ENCODE measurements at regions not wholly inside any gene's neighbourhood (a gene's known extent, or its start where the extent isn't known, plus 50 kb on each side); places are given as distances from the start of the nearest gene placed in this dataset.

DNA sequence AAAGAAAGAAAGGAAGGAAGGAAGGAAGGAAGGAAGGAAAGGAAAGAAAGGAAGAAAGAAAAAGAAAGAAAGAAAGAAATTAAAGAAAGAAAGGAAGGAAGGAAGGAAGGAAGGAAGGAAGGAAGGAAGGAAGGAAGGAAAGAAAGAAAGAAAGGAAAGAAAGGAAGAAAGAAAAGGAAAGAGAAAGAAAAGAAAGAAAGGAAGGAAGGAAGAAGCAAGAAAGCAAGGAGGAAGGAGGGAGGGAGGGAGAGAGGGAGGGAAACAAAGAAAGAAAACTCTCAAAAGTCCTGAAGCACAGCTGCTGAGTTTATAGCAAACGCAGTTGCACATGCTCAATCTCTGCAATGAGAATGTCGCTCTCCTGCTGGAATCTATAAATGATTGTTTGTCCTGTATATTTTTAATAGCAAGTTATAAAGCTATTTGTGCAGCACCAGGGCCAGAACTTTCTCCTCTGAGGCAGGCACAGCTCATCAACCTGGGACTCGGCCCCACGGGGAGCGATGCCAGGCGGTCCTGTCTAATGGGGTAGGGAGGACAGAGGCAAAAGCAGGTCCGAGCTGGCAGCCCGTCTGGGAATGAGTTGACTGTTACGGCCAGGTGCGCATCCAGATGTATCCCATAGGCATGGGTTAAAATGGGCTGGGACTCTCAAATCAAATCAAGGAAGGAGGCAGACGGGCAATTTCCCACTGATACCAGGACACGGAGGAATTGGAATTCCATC lies 118.0 kb upstream of the PFKP start:
- DNase-seq, result no peak

- DNase-seq, result no peak
Measured at GRCh38 chr10:2948127-2948854, 119.1 kb upstream of the PFKP start.

GRCh38 chr10:2944788-2945187 lies 122.6 kb upstream of the PFKP start:
- DNase-seq, result no peak

DNA sequence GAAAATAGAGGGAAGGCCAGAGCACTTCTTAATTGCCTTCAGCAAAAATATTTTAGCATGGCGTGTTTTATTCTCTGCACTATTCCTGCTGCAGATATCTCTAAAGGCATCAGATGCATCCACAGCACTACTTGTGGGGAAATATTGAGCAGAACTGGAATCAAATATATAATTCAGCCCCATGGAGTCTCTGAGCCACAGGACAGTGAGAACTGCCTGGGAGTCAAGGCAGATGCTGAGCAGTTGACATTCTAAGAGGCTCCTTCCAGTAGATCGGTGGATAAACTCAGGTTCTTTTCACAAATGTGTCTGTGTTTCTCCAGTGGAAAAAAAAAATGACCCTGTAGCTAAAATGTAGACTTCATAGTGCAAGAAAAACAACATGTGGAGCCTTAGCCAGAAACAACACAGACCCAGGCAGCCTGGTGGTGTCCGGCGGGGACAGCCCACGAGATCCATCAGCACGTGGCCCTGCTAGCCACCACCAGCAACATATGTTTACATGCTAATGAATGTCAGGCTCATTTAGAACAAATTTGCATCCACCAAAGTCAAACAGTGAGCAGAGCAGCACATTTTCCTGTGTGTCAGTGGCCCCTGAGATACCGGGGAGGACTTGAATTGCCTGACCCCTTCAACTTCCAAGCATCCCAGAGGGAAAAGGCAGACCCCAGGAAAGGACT lies 123.3 kb upstream of the PFKP start:
- no peak for DNase-seq

DNA sequence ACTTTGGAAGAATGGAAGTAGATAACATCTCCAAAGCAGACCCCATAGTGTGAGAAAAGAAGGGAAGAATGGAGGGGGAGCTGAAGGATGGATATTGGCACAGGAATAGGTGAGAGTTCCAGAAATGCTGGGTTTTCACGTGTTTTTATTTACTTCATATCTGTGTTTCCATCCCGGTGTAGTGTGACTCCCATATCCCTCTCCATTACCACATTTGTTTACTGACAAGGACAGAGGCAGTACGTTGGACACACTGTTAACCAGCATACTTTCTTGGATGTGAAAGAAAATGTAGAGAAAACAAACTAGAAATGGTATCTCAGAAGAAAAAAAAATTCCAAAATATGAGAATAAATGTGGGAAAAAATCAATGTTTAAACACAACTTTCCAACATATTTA lies 124.4 kb upstream of the PFKP start:
- no peak for DNase-seq

GRCh38 chr10:2938869-2939268 lies 128.5 kb upstream of the PFKP start:
- no peak for DNase-seq

DNA sequence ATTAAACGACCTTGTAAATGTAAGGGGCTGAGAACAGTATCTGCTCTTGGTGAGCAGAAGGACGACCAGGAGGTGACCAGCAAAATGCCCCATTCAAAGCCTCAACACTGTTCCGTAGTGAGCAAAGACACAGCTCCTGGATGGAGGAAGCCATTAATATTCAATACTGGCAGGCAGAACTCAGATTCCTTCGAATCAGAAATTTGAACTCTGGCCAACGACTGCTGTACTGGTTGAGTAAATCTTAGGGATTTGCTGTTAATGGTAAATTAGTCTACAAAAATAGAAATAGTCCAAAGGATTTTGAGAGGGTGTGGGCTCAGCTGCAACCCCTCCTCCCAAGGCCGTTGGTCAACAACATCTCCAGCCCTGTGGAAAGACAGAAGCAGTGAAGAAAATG lies 130.5 kb upstream of the PFKP start:
- DNase-seq, result no peak

GRCh38 chr10:2935647-2936386 lies 131.5 kb upstream of the PFKP start:
- no peak for DNase-seq

DNA sequence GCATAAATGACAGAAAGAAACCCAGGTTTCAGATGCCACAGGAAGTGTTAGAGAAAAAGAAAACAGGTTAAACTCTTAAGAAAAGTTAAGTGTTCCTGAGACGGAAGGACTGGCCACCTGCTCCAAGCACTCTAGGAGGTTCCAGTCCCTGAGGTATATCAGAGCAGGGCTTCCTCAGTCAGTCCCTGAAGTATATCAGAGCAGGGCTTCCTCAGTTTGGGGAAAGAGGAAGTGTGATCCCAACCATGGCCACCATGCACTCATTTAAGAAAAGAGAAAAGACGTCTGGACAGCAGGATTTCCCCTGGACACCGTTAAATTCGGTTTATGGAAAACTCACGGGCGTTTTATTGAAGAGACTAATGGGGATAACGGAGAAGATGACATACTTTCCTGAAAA lies 133.4 kb upstream of the PFKP start:
- no peak for DNase-seq

DNA sequence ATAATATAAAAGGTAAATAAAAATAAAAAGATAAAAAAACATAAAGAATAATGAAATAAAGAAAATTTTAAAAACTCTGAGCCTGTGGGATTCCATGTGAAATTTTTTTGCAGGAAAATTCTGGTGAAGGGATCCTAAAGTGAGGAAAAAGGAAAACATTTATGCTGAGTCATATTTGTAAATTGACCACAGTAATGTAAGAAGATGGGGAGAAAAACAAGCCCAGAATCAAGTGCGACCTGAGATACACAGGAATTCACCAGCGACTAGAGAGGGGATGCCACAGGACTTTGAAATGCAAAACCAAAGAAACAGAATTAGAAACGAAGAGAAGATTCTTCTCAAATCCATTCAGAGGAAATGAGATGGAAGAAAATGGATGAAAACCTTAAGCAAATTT lies 133.8 kb upstream of the PFKP start:
- DNase-seq, result no peak

GRCh38 chr10:2933071-2933470 lies 134.3 kb upstream of the PFKP start:
- peak; percentile 41 for DNase-seq

GRCh38 chr10:2929480-2930258 lies 137.7 kb upstream of the PFKP start:
- DNase-seq, result peak; percentile 32

DNA sequence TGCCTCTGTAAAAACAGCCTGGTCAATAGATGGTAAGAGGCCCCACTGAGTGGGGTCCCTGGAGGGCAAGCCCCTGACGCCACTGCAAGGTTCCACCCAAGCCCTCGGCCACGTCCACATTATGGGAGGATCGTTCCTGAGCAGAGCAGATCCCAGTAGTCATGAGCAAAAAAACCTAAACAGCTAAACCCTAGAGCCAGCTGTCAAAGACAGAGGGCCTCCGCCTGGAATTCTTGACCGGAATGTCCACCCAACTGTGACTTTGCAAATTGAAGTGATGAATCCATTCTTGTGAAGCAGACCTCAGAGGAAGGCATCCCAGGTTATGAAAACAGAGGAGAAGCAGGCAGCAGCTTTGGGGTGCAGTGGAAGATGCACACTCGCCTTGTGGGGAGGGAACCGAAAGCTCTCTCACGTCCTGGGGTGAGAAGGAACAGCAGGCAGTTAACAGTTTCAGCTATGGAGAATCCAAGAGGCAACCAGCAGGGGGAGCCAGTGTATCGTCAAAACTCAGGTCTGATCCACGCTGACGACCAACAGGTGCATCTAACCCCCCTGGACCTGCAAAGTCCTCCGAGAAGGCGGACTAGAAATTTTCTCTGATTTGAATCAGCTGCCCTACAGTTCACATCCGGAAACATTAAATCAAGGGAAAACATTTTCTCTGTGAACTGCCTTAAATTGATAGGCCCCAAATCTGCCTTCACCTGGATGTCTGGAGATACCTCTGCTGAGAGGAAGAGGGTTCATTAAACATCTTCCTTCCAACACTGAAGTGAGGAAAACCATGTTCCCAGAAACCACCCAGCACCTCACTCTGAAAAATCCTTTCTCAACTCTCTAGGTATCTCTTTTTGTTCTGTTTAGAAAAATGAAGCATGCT lies 139.1 kb upstream of the PFKP start:
- DNase-seq, result peak; percentile 83

GRCh38 chr10:2926918-2927660 lies 140.3 kb upstream of the PFKP start:
- no peak for DNase-seq

GRCh38 chr10:2925631-2926030 lies 141.7 kb upstream of the PFKP start:
- DNase-seq, result no peak

DNA sequence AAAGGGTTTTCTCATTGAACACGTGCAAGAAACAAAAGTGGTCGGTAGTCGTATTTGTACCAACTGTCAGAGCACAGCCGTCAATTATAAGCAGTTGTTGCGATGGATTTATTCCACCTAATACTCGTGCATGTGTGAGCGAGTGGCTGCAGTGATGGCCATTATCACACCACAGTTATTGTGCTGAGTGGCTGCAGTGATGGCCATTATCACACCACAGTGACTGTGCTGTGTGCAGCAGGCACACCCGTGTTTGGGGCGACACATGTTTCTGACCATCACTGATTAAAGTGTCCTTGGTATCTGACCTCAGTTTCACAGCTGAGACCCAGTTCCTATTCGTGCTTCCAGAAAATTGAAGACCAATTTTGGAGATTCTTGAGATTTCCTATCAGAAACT lies 142.9 kb upstream of the PFKP start:
- no peak for DNase-seq

DNA sequence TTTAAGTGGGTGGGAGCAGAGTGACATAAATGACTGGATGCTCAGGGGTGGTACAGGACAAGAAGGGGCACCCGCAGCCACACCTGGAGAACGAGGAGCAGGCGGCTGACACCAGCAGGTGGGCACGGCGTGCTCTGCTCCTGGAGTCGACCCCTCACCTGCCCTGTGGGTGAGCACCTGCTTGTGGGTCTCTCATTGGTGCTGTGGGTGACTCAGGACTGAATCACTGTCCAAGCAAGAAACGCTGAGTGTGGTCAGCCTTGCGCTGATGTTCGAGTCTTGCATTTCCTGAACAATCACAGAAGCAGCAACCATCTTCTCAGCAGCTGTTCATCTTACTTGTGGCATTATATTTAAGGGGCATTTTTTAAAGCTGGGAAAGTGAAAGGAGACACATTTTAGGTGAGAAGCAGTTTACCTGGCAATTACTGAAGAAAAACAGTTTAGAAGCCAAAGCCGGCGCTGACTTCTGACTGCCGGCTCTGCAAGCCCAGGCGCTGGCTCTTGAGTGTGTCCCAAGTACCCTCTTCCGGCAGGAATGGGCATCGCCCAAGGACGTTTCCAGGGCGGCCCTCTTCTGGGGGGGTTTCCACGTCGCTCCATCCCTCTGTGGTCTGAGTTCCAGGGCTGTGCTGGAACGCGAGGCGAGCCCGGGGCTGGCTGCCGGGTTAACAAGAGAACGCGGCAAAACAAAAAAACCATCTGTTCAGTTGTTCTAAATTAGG lies 145.2 kb upstream of the PFKP start:
- DNase-seq, result no peak

GRCh38 chr10:2920637-2921036 lies 146.7 kb upstream of the PFKP start:
- no peak for DNase-seq

DNA sequence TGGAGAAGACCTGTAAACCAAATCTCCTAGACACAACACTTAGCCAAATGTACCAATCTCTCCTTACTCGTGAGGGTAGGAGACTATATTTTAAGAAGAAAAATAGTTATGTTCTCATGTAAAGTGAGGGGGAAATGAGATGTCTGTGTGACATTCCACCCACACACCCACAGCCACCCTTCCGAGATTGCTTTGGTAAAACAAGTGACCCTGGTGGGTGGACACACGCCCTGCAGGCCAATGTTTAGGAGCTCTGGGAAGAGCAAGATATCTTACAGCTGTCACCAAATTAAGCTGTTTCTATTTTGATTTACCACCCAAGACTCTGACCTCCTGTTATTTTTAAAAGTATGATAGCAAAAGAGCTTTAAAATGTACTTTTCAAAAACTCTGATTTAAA lies 147.2 kb upstream of the PFKP start:
- no peak for DNase-seq

GRCh38 chr10:2919016-2919415 lies 148.3 kb upstream of the PFKP start:
- DNase-seq, result no peak

Measured in retina (tissue), 1 donor.